ENCODE measurements at regions not wholly inside any gene's neighbourhood (a gene's known extent, or its start where the extent isn't known, plus 50 kb on each side); places are given as distances from the start of the nearest gene placed in this dataset.

DNA sequence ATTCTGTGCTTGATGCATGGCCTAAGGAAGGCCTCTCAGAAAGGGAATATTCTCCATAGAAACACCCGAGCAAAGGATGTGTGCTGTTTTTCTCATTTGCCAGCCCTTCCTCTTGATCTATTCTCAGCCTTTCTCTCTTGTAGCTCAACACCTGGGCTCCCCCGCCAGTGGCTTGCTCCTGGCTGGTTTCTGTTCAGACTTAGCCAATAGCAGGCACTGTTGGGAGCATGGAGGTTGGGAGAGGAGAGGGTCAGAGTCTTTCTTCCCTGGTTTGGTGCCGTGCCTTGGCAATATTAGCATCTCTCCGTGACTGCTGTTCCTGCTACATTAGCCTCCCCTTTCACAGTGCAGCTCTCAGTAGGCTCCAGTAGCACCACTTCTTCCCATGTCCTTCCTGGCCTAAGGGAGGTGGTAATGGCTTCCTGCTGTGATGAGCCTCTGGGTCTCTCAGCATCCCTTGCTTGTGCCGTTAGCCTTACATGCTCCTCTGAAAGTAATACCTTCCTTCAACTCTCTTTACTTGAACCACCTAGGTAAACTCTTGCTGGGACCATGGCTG is 269.7 kb upstream of the GAS1 start:
- Histone ChIP-seq H3K27ac (no peak overlapping the region), H3K4me3 (no peak overlapping the region)

DNA sequence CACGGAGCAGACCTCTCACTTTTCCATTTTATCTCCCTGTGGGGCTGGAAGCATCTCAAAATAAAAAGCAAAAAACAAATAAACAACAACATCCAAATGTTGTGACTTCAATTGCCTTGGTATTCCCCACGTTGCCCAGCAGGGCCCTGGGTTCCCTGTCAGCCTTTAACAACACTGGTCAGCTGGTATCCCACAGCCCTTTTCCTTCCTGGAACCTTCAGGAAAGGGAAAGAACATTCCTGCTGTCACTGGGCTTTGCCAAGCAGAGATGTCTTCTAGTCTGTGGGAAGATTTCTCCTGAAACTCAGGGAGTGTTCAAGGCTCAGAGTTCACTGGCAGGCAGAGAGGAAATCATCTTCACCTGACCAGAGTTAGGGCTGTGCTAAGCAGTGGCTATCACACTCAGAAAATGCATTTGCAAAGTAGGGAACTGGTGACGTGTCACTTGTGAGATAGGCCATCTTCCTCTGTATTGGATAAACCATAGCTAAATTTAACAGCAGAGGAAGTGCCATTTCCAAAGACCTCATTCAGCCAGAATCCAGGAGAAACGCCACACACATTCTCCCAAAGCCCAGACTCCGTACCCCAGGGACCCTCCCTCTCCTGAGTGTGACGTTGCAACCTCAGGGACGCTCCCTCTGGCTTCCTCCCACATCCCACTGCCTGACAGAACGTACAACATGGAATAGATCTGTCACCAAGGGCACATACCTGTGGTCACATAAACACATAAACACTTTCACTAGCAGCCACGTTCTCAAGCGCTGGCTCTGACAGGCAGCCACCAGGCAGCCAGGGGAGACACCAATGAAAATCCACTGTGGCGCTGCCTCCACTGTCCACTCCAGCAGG is 274.0 kb upstream of the DAPK1 start:
- no peak overlapping the region for H3K4me3 ChIP-seq
- no peak overlapping the region for H3K27ac ChIP-seq

DNA sequence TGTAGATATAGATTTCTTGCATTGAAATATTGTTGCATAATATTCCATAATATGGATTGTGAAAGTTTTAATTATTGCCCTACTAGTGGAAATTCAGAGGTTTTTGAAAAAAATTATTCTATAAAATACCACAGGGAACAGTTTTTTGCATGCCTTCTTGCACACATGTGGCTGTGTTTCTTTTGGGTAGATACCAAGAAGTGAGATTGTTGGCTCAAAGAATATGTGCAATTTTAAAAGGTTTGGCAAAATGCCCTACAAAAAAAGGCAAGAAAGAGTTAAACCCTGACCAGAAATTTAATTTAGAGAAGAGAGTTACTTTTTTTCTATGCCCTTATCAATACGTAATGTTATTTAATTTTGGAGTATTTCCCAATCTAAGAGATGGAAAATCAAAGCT is 270.8 kb upstream of the DAPK1 start:
- Histone ChIP-seq H3K27ac (no peak overlapping the region), H3K4me3 (no peak overlapping the region)

DNA sequence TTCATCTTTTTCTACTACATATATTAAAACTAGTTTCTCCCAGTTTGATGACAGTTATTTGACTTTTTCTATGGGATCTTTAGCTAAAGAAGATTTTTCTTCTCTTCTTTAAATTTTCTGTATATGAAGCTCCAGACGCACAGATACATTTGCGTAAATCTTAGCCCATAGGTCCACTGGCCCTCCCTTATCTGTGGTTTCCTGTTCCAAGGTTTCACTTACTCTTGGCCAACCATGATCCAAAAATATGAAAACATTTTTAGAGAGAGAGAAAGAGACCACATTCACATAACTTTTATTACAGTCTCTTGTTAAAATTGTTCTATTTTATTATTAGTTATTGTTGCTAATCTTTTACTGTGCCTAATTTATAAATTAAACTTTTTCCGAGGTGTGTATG is 270.2 kb upstream of the DAPK1 start:
- H3K27ac ChIP-seq = no peak overlapping the region
- no peak overlapping the region for H3K4me3 ChIP-seq

DNA sequence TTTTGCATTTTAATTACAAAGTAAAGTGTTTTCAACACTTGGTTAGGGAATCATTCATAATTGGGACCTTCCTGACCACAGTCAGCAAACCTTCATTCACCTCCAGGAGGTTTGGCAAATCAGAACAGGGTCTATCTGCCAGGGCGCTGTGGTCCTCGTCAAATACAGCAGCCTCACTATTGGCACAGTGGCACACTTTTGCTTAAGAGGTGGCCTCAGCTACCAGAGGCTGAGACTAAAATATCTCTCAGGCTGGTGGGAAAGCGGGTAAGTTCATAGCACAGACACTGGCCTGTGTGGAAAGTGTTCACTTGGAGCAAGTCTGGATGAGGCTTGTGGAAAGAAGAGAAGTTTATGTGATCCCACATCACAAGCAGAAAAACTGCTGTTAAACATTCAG is 268.6 kb upstream of the DAPK1 start:
- Histone ChIP-seq H3K27ac (no peak overlapping the region), H3K4me3 (no peak overlapping the region)

DNA sequence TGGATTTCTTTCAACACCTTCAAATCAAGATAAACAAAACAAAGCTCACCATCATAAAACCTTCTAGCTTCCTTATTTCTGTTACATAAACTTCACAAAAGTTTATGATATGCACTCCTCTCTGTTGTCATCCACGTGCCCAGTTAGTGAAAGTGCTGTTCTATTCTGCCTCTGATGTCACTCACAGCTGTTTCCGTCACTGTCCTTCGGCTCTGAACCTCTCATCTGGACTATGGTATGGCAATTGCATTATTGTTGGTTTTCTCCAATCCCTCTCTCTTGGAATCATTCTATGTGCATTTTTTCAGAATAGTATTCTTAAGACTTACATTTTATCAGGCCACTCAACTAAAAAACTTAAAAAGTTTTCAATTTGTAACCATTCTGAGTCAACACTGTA is 264.2 kb upstream of the DAPK1 start:
- Histone ChIP-seq H3K4me3 (no peak overlapping the region), H3K27ac (no peak overlapping the region)

DNA sequence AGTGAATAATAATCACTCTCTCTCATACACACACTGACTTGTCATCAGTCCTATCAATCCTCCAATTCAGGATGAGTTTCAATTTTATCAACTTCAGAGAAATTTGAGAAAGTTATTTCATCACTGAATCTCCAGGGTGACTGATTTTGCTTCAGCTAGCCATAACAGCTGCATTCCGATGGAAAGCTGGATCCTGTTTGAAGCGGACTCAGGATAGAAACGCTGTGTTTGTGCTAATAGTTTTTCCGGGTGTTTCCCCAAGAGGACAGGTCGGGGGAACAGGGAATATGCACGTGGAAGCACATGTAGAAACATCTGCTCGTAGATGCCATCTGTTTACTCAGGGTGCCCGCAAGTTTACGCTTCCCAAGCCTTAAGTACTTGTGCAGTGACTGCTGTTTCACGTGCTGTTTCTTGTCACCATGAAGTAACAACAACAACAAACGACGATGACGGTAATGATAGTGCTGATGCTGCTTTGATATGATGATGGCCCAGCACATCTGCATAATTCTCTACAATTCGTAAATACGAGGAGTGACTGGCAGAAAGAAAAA is 263.7 kb upstream of the DAPK1 start:
- Histone ChIP-seq H3K27ac (no peak overlapping the region), H3K4me3 (no peak overlapping the region)

DNA sequence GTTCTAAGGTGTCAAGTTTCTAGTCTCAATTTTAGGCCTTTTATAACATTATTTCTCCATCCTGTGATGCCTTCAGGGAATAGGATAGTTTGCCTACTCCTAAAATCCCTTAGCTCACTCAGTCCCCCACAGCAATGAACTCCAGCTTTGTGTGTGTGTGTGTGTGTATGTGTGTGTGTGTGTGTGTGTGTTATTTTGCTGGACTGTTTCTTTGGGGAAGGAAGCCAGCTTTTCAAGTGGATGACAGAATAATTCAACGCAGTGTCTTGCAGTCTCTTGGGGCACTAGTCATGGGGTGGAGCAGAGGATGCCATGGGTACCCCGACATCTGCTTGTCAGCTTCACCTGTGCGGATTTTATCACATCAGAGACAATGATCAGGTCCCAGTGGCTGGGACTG is 262.8 kb upstream of the DAPK1 start:
- H3K27ac ChIP-seq = no peak overlapping the region
- no peak overlapping the region for H3K4me3 ChIP-seq

DNA sequence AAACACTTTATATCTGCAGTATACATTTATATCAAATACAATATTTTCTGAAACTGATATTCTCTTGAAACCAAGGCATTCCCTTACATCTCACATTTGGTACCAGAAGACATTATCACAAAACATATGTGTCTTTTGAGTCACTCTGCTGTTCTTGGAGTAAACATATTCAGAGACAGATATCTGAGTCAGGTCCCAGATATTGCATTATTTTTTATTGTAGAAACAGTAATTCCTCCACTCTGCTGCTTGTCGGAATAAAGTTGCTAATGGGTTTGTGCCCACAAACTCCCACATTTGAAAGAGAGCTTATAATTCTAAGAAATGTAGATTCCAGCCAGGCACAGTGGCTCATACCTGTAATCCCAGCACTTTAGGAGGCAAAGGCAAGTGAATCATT is 261.1 kb upstream of the DAPK1 start:
- Histone ChIP-seq H3K4me3 (no peak overlapping the region), H3K27ac (no peak overlapping the region)

DNA sequence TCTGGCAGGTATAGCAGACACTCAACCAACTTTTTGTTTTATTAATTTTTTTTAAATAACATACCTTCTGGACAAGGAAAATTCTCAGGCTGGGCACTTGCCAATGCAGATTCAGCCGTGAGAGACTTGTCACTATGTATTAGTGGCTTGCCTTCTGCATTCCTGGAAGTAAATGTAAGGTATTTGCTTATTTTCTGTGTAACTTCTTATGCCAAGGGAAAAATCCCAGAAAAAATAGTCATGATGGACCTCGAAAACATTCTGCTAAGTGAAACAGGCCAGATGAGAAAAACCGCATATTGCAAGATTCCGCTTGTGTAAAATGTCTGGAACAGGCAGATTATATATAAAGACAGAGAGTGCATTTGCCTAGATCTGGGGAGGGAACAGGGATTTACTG is 260.3 kb upstream of the DAPK1 start:
- Histone ChIP-seq H3K4me3 (no peak overlapping the region), H3K27ac (no peak overlapping the region)

DNA sequence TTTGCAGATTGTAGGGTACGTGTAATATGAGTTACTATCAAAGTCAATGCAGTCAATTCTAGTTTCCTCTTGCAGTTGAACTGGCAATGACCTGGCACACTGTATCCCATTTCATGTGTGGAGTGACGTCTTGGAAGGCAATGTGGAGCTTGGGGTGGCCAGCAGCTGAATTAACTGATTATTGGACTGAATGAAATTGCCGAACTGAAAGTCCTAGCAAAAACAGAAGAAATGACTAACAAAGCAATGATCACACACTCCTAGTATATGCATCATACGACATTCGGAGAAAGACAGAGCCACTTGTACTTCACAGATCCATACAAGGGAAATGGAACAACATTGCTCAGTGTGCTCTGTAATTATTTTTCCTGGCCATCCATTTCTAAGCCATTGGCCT is 259.1 kb upstream of the DAPK1 start:
- Histone ChIP-seq H3K27ac (peak overlapping the region in 3 of 21 experiments; percentile 8 to 50 (median 42)), H3K4me3 (no peak overlapping the region)

DNA sequence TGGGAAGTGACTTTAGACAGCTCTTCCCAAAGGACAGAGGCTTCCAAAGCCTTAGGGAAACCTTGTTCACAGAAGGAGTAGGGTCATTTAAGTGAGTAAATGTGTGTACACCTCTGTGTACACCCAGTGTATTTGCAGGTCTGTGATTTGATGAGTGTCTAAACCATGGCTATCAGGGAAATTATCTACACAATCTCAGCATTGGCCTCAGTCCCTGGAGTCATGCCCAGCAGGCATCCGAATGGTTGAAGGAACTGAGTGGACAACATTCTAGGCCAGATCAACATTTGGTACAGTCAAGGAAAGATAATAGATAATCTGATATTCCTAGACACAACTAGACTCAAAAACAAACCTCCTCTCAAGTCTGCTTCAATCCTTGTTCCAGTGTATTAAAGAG is 258.4 kb upstream of the DAPK1 start:
- peak overlapping the region in 4 of 21 experiments; percentile 8 to 50 (median 24) for H3K27ac ChIP-seq
- H3K4me3 ChIP-seq = no peak overlapping the region

DNA sequence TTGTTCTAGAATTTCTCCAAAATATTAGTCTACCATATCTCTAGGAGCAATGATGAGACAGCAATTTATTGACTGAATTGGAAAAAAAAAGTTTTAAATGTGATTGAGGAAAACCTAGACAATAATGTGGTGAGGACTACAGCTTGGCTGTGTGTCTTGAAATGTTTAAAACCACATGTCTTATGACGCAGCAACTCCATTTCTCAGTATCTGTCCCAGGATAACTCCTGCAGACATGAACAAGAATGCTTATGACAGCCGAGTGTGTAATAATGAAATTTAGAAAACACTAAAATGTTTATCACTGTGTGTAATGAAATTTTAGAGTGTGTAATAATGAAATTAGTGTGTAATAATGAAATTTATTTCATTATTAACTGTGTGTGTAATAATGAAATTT is 254.1 kb upstream of the DAPK1 start:
- Histone ChIP-seq H3K4me3 (no peak overlapping the region), H3K27ac (peak overlapping the region in 1 of 21 experiments; percentile 58)

DNA sequence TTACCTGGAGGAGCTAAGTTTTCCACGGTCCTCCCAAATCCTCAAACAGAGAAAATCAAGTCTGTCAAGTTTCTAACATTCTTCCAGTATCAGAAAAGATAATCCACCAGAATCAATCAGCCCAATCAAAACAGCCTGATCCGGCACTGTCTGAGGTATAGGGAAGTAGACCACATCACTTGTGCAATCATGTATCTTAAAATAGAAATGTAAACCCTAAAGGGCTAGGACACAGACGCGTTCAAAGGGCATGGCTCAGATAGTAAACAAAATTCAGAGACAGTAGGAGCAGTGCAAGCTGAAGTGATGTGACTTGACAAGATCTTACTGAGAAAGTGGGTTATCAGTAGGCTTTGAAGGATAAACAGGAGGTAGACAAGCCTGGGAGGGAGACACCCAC is 252.4 kb upstream of the DAPK1 start:
- Histone ChIP-seq H3K4me3 (no peak overlapping the region), H3K27ac (no peak overlapping the region)

DNA sequence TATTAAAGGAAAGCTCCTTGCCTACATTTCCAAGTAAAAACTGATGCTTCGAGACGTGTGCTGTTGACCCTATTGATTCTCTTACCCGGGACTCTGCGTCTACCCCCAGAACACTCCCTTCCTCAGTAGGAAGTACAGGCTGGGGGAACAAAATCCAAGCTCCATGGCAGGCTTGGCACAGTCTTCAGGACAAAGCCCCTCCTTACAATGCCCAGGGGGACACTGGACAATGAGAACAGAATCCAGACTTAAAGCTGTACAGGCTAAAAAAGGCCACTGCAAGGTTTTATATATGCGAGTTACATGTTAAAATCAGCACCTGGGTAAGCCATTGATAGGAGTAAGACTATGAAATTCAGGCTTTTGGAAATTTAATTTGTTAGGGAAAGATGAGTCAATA is 250.6 kb upstream of the DAPK1 start:
- no peak overlapping the region for H3K4me3 ChIP-seq

DNA sequence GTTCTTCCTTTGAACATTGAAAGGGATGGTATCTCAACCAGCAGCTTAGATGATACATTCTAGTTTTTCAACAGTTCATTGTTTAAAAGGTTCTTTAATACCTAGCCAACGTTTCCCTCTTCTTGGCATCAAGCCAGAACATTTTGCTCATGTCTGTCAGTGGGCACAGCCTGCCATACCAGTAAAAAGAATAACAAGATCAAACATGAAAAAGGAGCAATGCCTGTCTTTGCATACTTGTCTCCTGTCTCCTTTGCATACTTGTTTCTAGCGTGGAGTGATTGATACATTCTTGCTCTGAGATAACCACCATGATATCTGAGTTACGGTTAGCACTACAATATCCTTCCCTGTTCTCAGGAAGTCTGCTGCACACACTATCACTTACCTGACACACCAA is 248.6 kb upstream of the DAPK1 start:
- no peak overlapping the region for H3K4me3 ChIP-seq
- no peak overlapping the region for H3K27ac ChIP-seq

More for the DNA sequence above, 250.6 kb upstream of the DAPK1 start:
- H3K27ac ChIP-seq = no peak overlapping the region

DNA sequence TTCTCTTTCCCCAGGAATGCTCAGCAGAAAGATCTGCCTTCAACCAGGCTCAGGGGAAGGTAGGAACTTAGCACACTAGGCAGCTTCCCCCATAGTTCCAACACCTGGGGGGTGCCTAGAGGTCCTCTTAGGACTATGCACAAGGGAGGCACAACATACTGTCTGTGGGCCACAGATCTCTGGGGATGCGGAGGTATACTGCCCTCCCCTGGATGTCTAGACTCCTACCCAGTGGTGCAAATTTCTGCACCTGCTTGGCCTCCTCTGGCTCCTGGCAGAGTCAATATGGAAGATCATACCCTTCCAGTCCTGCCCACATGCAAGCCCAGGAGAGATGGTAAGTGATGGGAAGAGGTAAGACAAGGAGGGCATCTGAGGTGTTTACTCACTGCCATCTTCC is 247.5 kb upstream of the DAPK1 start:
- no peak overlapping the region for H3K27ac ChIP-seq
- no peak overlapping the region for H3K4me3 ChIP-seq

DNA sequence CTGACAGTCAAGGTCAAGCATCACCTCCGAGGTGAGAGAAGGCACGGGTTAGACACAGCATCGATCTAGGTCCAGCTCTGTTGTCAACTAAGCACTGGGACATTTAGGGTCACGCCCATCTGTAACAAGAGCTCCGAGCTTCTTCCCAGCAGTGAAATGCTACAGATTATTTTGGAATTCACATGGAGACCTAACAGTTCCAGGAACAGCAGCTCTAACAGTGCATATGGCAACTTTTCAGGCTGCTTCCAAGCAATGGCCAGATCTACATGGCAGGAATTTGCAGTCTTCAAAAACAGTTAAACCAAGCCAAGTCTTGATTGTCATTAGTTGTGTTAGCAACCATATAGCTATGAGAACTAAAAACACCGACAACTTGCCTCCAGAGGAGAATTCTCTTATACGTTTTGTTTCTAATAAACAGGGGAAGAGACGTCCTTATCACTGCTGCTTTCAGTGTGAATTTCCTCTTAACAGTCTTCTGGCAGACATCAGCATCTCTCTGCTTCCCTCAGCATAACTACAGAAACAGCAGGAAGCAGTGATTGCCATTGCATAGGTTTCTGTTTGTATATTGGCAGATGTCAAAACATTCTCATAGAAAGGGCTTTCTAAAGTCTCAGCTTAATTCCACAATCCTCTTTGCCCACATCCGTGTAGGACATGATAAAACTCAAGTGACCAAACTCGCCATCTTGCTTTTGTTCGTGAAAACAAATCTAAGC is 242.1 kb upstream of the DAPK1 start:
- H3K27ac ChIP-seq = peak overlapping the region in 17 of 21 experiments; percentile 9 to 81 (median 57)

DNA sequence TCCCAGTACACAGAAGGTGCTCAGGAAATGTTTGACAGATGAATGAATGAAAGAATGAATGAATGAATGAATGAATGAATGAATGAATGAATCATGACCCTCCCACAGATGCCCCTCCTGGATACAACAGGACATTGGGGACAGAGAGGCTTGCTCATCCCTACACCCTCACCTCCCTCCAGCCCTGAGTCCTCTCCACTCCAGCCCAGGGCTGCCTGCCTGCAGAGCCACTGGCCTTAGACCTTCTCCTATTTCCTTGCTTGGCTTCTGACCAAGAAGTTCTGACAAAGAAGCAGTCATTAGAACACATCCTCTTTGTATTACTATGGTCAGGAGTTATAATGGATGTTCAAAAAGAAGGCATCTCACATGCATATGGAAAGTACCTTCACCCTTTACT is 240.7 kb upstream of the DAPK1 start:
- peak overlapping the region in 3 of 21 experiments; percentile 9 to 62 (median 61) for H3K27ac ChIP-seq

More for the DNA sequence above, 242.1 kb upstream of the DAPK1 start:
- no peak overlapping the region for H3K4me3 ChIP-seq

More for the DNA sequence above, 240.7 kb upstream of the DAPK1 start:
- H3K4me3 ChIP-seq = no peak overlapping the region
